ENCODE measurements at regions not wholly inside any gene's neighbourhood (a gene's known extent, or its start where the extent isn't known, plus 50 kb on each side); places are given as distances from the start of the nearest gene placed in this dataset.
"Not testable (repeated sequence)": the region's sequence is repeated elsewhere in the genome, so short reads cannot be mapped to it uniquely, and the experiment has no call there.

GRCh38 chr4:167838686-167839085 lies 253.7 kb upstream of the ANXA10 start:
- H3K27ac ChIP-seq = no peak overlapping the region
- TF ChIP-seq CTCF (conservative IDR thresholded peaks at IDR 0.05) = no peak

GRCh38 chr4:167842487-167842886 lies 249.8 kb upstream of the ANXA10 start:
- no peak for TF ChIP-seq CTCF (conservative IDR thresholded peaks at IDR 0.05)

GRCh38 chr4:167854881-167855280 lies 237.5 kb upstream of the ANXA10 start:
- H3K27ac ChIP-seq = no peak overlapping the region
- TF ChIP-seq CTCF (conservative IDR thresholded peaks at IDR 0.05) = no peak

More at GRCh38 chr4:167842487-167842886, 249.8 kb upstream of the ANXA10 start:
- H3K27ac ChIP-seq = no peak overlapping the region

- not testable (repeated sequence) for H3K27ac ChIP-seq
Measured at GRCh38 chr4:167858127-167858526, 234.2 kb upstream of the ANXA10 start.

GRCh38 chr4:167867191-167867590 lies 225.1 kb upstream of the ANXA10 start:
- no peak overlapping the region for H3K27ac ChIP-seq
- TF ChIP-seq CTCF (conservative IDR thresholded peaks at IDR 0.05) = no peak

GRCh38 chr4:167868163-167868562 lies 224.2 kb upstream of the ANXA10 start:
- no peak for TF ChIP-seq CTCF (conservative IDR thresholded peaks at IDR 0.05)
- H3K27ac ChIP-seq = no peak overlapping the region

- no peak for TF ChIP-seq CTCF (conservative IDR thresholded peaks at IDR 0.05)
- H3K27ac ChIP-seq = no peak overlapping the region
Measured at GRCh38 chr4:167873496-167873895, 218.8 kb upstream of the ANXA10 start.

GRCh38 chr4:167876091-167876490 lies 216.2 kb upstream of the ANXA10 start:
- H3K27ac ChIP-seq = not testable (repeated sequence)

GRCh38 chr4:167877826-167878225 lies 214.5 kb upstream of the ANXA10 start:
- H3K27ac ChIP-seq = not testable (repeated sequence)

Measured in VCaP (cell line).